ENCODE measurements at regions not wholly inside any gene's neighbourhood (a gene's known extent, or its start where the extent isn't known, plus 50 kb on each side); places are given as distances from the start of the nearest gene placed in this dataset.

GRCh38 chr4:59814402-59815010, 1385.6 kb upstream of the ADGRL3 start:
- Histone ChIP-seq H2BK15ac (ENCODE audit: low read depth, low read length) (no peak overlapping the region), H3K23ac (ENCODE audit: insufficient read length, low read depth, low read length) (no peak overlapping the region), H3K4me1 (ENCODE audit: insufficient read depth, low read length) (no peaks in the 10 kb centered on the region), H2BK12ac (ENCODE audit: insufficient read length, low read depth, low read length) (no peak overlapping the region), H3K56ac (ENCODE audit: insufficient read length, low read depth, low read length) (no peak overlapping the region), H3K27ac (ENCODE audit: insufficient read length, low read depth, low read length) (no peak overlapping the region), H2BK20ac (ENCODE audit: low read depth, low read length, poor library complexity, severe bottlenecking) (no peak overlapping the region), H4K20me1 (ENCODE audit: control insufficient read depth, insufficient read depth, insufficient read length) (no peaks in the 10 kb centered on the region), H2BK5ac (ENCODE audit: insufficient read length, low read length) (no peak overlapping the region), H4K5ac (ENCODE audit: insufficient read length, low read depth, low read length) (no peak overlapping the region), H3K9me3 (ENCODE audit: control insufficient read depth, low read depth, low read length) (no peaks in the 10 kb centered on the region), H2BK120ac (ENCODE audit: low read depth, low read length, poor library complexity, severe bottlenecking) (no peak overlapping the region), H3K23me2 (ENCODE audit: insufficient read length, low read depth, low read length, poor library complexity, severe bottlenecking) (no peaks in the 10 kb centered on the region), H2AFZ (ENCODE audit: low read length) (no peak overlapping the region), H3K4ac (ENCODE audit: low read depth, low read length) (no peak overlapping the region), H2AK5ac (ENCODE audit: insufficient read length, low read length) (no peak overlapping the region), H3K79me2 (ENCODE audit: insufficient read depth, low read length) (no peaks in the 10 kb centered on the region), H3T11ph (ENCODE audit: low read length) (no peak overlapping the region), H3K27me3 (ENCODE audit: insufficient read depth, low read length) (no peaks in the 10 kb centered on the region), H3K79me1 (ENCODE audit: insufficient read depth, low read depth, low read length, poor library complexity, severe bottlenecking) (no peaks in the 10 kb centered on the region), H3K4me2 (ENCODE audit: insufficient read depth, insufficient read length, low read length) (no peak overlapping the region), H3K14ac (ENCODE audit: insufficient read depth, low read length) (no peak overlapping the region), H3K18ac (ENCODE audit: insufficient read length, low read depth, low read length) (no peak overlapping the region), H3K9ac (ENCODE audit: extremely low read depth, insufficient read length, low read length) (no peak overlapping the region), H4K91ac (ENCODE audit: insufficient read length, low read depth, low read length) (no peak overlapping the region), H4K8ac (replicated peaks; ENCODE audit: insufficient read length, low read depth, low read length) (no peak overlapping the region)
- no peaks in the 10 kb centered on the region for H3K4me1 Mint-ChIP-seq
- H3K27me3 Mint-ChIP-seq (ENCODE audit: low read depth) = no peaks in the 10 kb centered on the region
- no CpG with 5 or more reads among the region's 4 CpGs for WGBS (ENCODE audit: extremely low coverage, insufficient read length, low lambda C conversion rate)
- H3K4me3 Mint-ChIP-seq = no peak overlapping the region
- DNase-seq = no peak
- TF ChIP-seq CTCF (conservative IDR thresholded peaks at IDR 0.05) = no peak
- H3K9me3 Mint-ChIP-seq = no peaks in the 10 kb centered on the region; a peak in 1 of 5 replicates
- H3K27ac Mint-ChIP-seq = peak overlapping the region in 1 of 3 experiments; percentile 71; a peak in 2 of 7 replicates
- H3K36me3 Mint-ChIP-seq (ENCODE audit: insufficient read depth in 1 of 3, low read depth in 3 of 3) = no peaks in the 10 kb centered on the region

Data from H9 (cell line).